ENCODE measurements at regions not wholly inside any gene's neighbourhood (a gene's known extent, or its start where the extent isn't known, plus 50 kb on each side); places are given as distances from the start of the nearest gene placed in this dataset.

GRCh38 chr2:83851066-83851465 is 608.0 kb downstream of the SUCLG1 start:
- DNase-seq (ENCODE audit: low read depth in 2 of 2): no peak
- Histone ChIP-seq H3K4me1 (ENCODE audit: control insufficient read depth, extremely low read depth, insufficient read depth, low read length) (no peaks in the 10 kb centered on the region), H3K4me3 (replicated peaks in 1 of 4; ENCODE audit: control extremely low read depth in 1 of 4, insufficient read depth in 1 of 4, low read depth in 3 of 4, low read length in 4 of 4) (no peak overlapping the region), H3K36me3 (ENCODE audit: control insufficient read depth, insufficient read depth, low read length) (no peaks in the 10 kb centered on the region), H3K27ac (ENCODE audit: insufficient read depth, low read length) (no peak overlapping the region), H3K79me2 (ENCODE audit: control insufficient read depth, insufficient read depth, low read length) (no peaks in the 10 kb centered on the region), H3K4me2 (ENCODE audit: extremely low read depth, insufficient read depth, low read length) (no peak overlapping the region), H3K9me3 (ENCODE audit: control insufficient read depth, insufficient read depth, low read depth, low read length) (no peaks in the 10 kb centered on the region), H3K27me3 (ENCODE audit: control insufficient read depth, insufficient read depth, low read length) (no peaks in the 10 kb centered on the region), H2AFZ (ENCODE audit: low read length) (no peak overlapping the region), H3K9ac (ENCODE audit: insufficient read depth, low read length) (no peak overlapping the region), H4K20me1 (ENCODE audit: control insufficient read depth, extremely low read depth, insufficient read depth, low read length) (no peaks in the 10 kb centered on the region)
- TF ChIP-seq CTCF (conservative IDR thresholded peaks at IDR 0.05 in 1 of 2, IDR thresholded peaks at IDR 0.05 in 1 of 2; ENCODE audit: low read depth in 1 of 2, low read length in 2 of 2) (no peak), EZH2 (IDR thresholded peaks at IDR 0.05; ENCODE audit: low read length, missing control alignments) (no peak)

GRCh38 chr2:83850071-83850725 is 608.9 kb downstream of the SUCLG1 start:
- TF ChIP-seq CTCF (conservative IDR thresholded peaks at IDR 0.05 in 1 of 2, IDR thresholded peaks at IDR 0.05 in 1 of 2; ENCODE audit: low read depth in 1 of 2, low read length in 2 of 2) (no peak), EZH2 (IDR thresholded peaks at IDR 0.05; ENCODE audit: low read length, missing control alignments) (no peak)
- Histone ChIP-seq H3K79me2 (ENCODE audit: control insufficient read depth, insufficient read depth, low read length) (no peaks in the 10 kb centered on the region), H3K4me2 (ENCODE audit: extremely low read depth, insufficient read depth, low read length) (no peak overlapping the region), H3K36me3 (ENCODE audit: control insufficient read depth, insufficient read depth, low read length) (no peaks in the 10 kb centered on the region), H3K27ac (ENCODE audit: insufficient read depth, low read length) (no peak overlapping the region), H3K9me3 (ENCODE audit: control insufficient read depth, insufficient read depth, low read depth, low read length) (no peaks in the 10 kb centered on the region), H2AFZ (ENCODE audit: low read length) (no peak overlapping the region), H3K9ac (ENCODE audit: insufficient read depth, low read length) (no peak overlapping the region), H4K20me1 (ENCODE audit: control insufficient read depth, extremely low read depth, insufficient read depth, low read length) (no peaks in the 10 kb centered on the region), H3K4me3 (replicated peaks in 1 of 4; ENCODE audit: control extremely low read depth in 1 of 4, insufficient read depth in 1 of 4, low read depth in 3 of 4, low read length in 4 of 4) (no peak overlapping the region), H3K4me1 (ENCODE audit: control insufficient read depth, extremely low read depth, insufficient read depth, low read length) (no peaks in the 10 kb centered on the region), H3K27me3 (ENCODE audit: control insufficient read depth, insufficient read depth, low read length) (no peaks in the 10 kb centered on the region)
- DNase-seq (ENCODE audit: low read depth in 2 of 2): no peak

- H3K9me3 ChIP-seq (ENCODE audit: control insufficient read depth, insufficient read depth, low read depth, low read length): no peaks in the 10 kb centered on the region
These were observed 614.6 kb downstream of the SUCLG1 start for GRCh38 chr2:83844490-83844889.

More at GRCh38 chr2:83844490-83844889, 614.6 kb downstream of the SUCLG1 start:
- Histone ChIP-seq H3K36me3 (ENCODE audit: control insufficient read depth, insufficient read depth, low read length) (no peaks in the 10 kb centered on the region), H3K79me2 (ENCODE audit: control insufficient read depth, insufficient read depth, low read length) (no peaks in the 10 kb centered on the region), H3K27me3 (ENCODE audit: control insufficient read depth, insufficient read depth, low read length) (no peaks in the 10 kb centered on the region), H4K20me1 (ENCODE audit: control insufficient read depth, extremely low read depth, insufficient read depth, low read length) (no peaks in the 10 kb centered on the region), H2AFZ (ENCODE audit: low read length) (no peak overlapping the region), H3K4me3 (replicated peaks in 1 of 4; ENCODE audit: control extremely low read depth in 1 of 4, insufficient read depth in 1 of 4, low read depth in 3 of 4, low read length in 4 of 4) (no peak overlapping the region), H3K9ac (ENCODE audit: insufficient read depth, low read length) (no peak overlapping the region), H3K4me2 (ENCODE audit: extremely low read depth, insufficient read depth, low read length) (no peak overlapping the region), H3K4me1 (ENCODE audit: control insufficient read depth, extremely low read depth, insufficient read depth, low read length) (no peaks in the 10 kb centered on the region), H3K27ac (ENCODE audit: insufficient read depth, low read length) (no peak overlapping the region)
- no peak for TF ChIP-seq CTCF (conservative IDR thresholded peaks at IDR 0.05 in 1 of 2, IDR thresholded peaks at IDR 0.05 in 1 of 2; ENCODE audit: low read depth in 1 of 2, low read length in 2 of 2)
- TF ChIP-seq EZH2 (IDR thresholded peaks at IDR 0.05; ENCODE audit: low read length, missing control alignments): no peak
- no peak for DNase-seq (ENCODE audit: low read depth in 2 of 2)

Data from fibroblast of lung (primary cell).